Breast epithelium (tissue), 3 donors: ENCODE measurements at regions not wholly inside any gene's neighbourhood (a gene's known extent, or its start where the extent isn't known, plus 50 kb on each side); places are given as distances from the start of the nearest gene placed in this dataset.

ENCODE experiments used
- POLR2A ChIP-seq: fragments of 450-650 bp; IDR thresholded peaks from one replicate; pipeline ENCODE4 v1.6.1; 2016; ENCODE audit warnings: antibody characterized with exemption, mild to moderate bottlenecking, moderate library complexity
- POLR2AphosphoS5 ChIP-seq, 3 donors: sonication (generic); formaldehyde crosslinking; IDR thresholded peaks; one replicate each; pipeline ENCODE4 v1.6.1; 2017; ENCODE audit warnings: antibody characterized with exemption in 3 of 3
- TF ChIP-seq, protein P1 (sequence below), 3 donors: fragments of 450-650 bp; IDR thresholded peaks; one replicate each; pipeline ENCODE4 v1.5.1; 2016 to 2017; ENCODE audit warnings: antibody characterized with exemption in 3 of 3, mild to moderate bottlenecking in 3 of 3, moderate library complexity in 3 of 3

DNA sequence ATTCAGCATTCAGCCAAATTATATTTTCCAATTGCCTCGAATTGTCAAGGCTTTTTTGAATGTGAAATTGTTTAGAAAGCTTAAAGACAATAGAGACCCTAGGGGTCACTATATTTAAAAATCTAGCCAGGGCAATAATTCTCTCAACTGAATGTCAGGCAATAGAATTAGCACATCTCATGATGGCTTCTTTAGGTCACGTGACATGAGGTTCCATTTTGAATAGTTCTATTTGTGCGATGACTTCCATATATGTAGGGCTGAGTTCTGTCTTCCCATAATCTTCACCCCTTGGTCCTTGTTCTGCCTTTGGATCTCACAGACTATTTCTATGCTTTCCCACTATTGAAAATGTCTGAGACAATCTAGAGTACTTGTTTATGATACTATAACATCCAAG lies 527.7 kb upstream of the KIRREL3 start:
- TF ChIP-seq, protein P1, sequence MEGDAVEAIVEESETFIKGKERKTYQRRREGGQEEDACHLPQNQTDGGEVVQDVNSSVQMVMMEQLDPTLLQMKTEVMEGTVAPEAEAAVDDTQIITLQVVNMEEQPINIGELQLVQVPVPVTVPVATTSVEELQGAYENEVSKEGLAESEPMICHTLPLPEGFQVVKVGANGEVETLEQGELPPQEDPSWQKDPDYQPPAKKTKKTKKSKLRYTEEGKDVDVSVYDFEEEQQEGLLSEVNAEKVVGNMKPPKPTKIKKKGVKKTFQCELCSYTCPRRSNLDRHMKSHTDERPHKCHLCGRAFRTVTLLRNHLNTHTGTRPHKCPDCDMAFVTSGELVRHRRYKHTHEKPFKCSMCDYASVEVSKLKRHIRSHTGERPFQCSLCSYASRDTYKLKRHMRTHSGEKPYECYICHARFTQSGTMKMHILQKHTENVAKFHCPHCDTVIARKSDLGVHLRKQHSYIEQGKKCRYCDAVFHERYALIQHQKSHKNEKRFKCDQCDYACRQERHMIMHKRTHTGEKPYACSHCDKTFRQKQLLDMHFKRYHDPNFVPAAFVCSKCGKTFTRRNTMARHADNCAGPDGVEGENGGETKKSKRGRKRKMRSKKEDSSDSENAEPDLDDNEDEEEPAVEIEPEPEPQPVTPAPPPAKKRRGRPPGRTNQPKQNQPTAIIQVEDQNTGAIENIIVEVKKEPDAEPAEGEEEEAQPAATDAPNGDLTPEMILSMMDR (IDR thresholded peaks at IDR 0.05), result no peak
- TF ChIP-seq POLR2A (no peak), POLR2AphosphoS5 (IDR thresholded peaks at IDR 0.05) (no peak)
